OCI-LY1 (cell line): ENCODE measurements at regions not wholly inside any gene's neighbourhood (a gene's known extent, or its start where the extent isn't known, plus 50 kb on each side); places are given as distances from the start of the nearest gene placed in this dataset.

Source experiments
- EZH2 ChIP-seq: fragments of 200-600 bp; sonication (generic), shearing (Covaris generic); IDR thresholded peaks from 2 replicates; pipeline ENCODE4 v1.8.0; 2017; ENCODE audit warnings: borderline replicate concordance, mixed run types, mild to moderate bottlenecking, antibody characterized with exemption, low read length, moderate library complexity, mixed read lengths
- TF ChIP-seq, protein P1 (sequence below): fragments of 200-600 bp; sonication (generic), shearing (Covaris generic); IDR thresholded peaks from 2 replicates; pipeline ENCODE4 v1.5.1; 2017; ENCODE audit warnings: mild to moderate bottlenecking, antibody characterized with exemption, low read length, moderate library complexity, mixed read lengths

GRCh38 chr4:12912896-12913418 lies 571.2 kb downstream of the RAB28 start:
- TF ChIP-seq, protein P1, sequence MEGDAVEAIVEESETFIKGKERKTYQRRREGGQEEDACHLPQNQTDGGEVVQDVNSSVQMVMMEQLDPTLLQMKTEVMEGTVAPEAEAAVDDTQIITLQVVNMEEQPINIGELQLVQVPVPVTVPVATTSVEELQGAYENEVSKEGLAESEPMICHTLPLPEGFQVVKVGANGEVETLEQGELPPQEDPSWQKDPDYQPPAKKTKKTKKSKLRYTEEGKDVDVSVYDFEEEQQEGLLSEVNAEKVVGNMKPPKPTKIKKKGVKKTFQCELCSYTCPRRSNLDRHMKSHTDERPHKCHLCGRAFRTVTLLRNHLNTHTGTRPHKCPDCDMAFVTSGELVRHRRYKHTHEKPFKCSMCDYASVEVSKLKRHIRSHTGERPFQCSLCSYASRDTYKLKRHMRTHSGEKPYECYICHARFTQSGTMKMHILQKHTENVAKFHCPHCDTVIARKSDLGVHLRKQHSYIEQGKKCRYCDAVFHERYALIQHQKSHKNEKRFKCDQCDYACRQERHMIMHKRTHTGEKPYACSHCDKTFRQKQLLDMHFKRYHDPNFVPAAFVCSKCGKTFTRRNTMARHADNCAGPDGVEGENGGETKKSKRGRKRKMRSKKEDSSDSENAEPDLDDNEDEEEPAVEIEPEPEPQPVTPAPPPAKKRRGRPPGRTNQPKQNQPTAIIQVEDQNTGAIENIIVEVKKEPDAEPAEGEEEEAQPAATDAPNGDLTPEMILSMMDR: no peak
- no peak for TF ChIP-seq EZH2
